ENCODE measurements at regions not wholly inside any gene's neighbourhood (a gene's known extent, or its start where the extent isn't known, plus 50 kb on each side); places are given as distances from the start of the nearest gene placed in this dataset.
A peak's percentile ranks its signal among the peaks of the same experiment; 100 is the strongest.
"Not testable (repeated sequence)": the region's sequence is repeated elsewhere in the genome, so short reads cannot be mapped to it uniquely, and the experiment has no call there.

GRCh38 chr1:82073071-82073470, 272.3 kb downstream of the ADGRL2 start:
- no peak overlapping the region for H3K4me3 ChIP-seq (ENCODE audit: low read depth, low read length)
- DNase-seq (ENCODE audit: low read depth, low spot score), result no peak
- in situ Hi-C loops (cut with HindIII; ENCODE audit: low sequenced_read_pairs), result no loop called here
- no peak for TF ChIP-seq CTCF (IDR thresholded peaks at IDR 0.05; ENCODE audit: low read depth, low read length)

- in situ Hi-C loops (cut with HindIII; ENCODE audit: low sequenced_read_pairs), result no loop called here
- TF ChIP-seq CTCF (IDR thresholded peaks at IDR 0.05; ENCODE audit: low read depth, low read length), result no peak
- no peak overlapping the region for H3K4me3 ChIP-seq (ENCODE audit: low read depth, low read length)
- no peak for DNase-seq (ENCODE audit: low read depth, low spot score)
Observed at GRCh38 chr1:82065916-82066315, 265.2 kb downstream of the ADGRL2 start.

GRCh38 chr1:82064691-82065090, 264.0 kb downstream of the ADGRL2 start:
- no peak overlapping the region for H3K4me3 ChIP-seq (ENCODE audit: low read depth, low read length)
- in situ Hi-C loops (cut with HindIII; ENCODE audit: low sequenced_read_pairs), result no loop called here
- TF ChIP-seq CTCF (IDR thresholded peaks at IDR 0.05; ENCODE audit: low read depth, low read length), result no peak
- DNase-seq (ENCODE audit: low read depth, low spot score), result no peak

- no peak overlapping the region for H3K4me3 ChIP-seq (ENCODE audit: low read depth, low read length)
- DNase-seq (ENCODE audit: low read depth, low spot score), result no peak
- TF ChIP-seq CTCF (IDR thresholded peaks at IDR 0.05; ENCODE audit: low read depth, low read length), result no peak
- in situ Hi-C loops (cut with HindIII; ENCODE audit: low sequenced_read_pairs), result no loop called here
Observed at GRCh38 chr1:82062206-82062605, 261.5 kb downstream of the ADGRL2 start.

- peak; percentile 5 for DNase-seq (ENCODE audit: low read depth, low spot score)
- H3K4me3 ChIP-seq (ENCODE audit: low read depth, low read length), result no peak overlapping the region
- in situ Hi-C loops (cut with HindIII; ENCODE audit: low sequenced_read_pairs), result no loop called here
- TF ChIP-seq CTCF (IDR thresholded peaks at IDR 0.05; ENCODE audit: low read depth, low read length), result no peak
Observed at GRCh38 chr1:82059959-82060358, 259.2 kb downstream of the ADGRL2 start.

GRCh38 chr1:82057011-82057410, 256.3 kb downstream of the ADGRL2 start:
- DNase-seq (ENCODE audit: low read depth, low spot score), result no peak
- no peak for TF ChIP-seq CTCF (IDR thresholded peaks at IDR 0.05; ENCODE audit: low read depth, low read length)
- in situ Hi-C loops (cut with HindIII; ENCODE audit: low sequenced_read_pairs), result no loop called here
- no peak overlapping the region for H3K4me3 ChIP-seq (ENCODE audit: low read depth, low read length)

GRCh38 chr1:82055375-82055774, 254.6 kb downstream of the ADGRL2 start:
- H3K4me3 ChIP-seq (ENCODE audit: low read depth, low read length); DNase-seq (ENCODE audit: low read depth, low spot score); in situ Hi-C loops (cut with HindIII; ENCODE audit: low sequenced_read_pairs): not testable (repeated sequence)

Data from astrocyte of the spinal cord (primary cell).